ENCODE measurements at regions not wholly inside any gene's neighbourhood (a gene's known extent, or its start where the extent isn't known, plus 50 kb on each side); places are given as distances from the start of the nearest gene placed in this dataset.

GRCh38 chr2:53568469-53568868, 199.1 kb upstream of the CHAC2 start:
- no peak for TF ChIP-seq CTCF (optimal IDR thresholded peaks at IDR 0.05 in 1 of 3, IDR thresholded peaks at IDR 0.05 in 1 of 3, conservative IDR thresholded peaks at IDR 0.05 in 1 of 3; ENCODE audit: extremely low read depth in 1 of 3, insufficient read depth in 2 of 3, low read length in 3 of 3)
- no peak for TF ChIP-seq EZH2 (IDR thresholded peaks at IDR 0.05; ENCODE audit: low read length)
